Right atrium auricular region (tissue), 2 donors: ENCODE measurements at regions not wholly inside any gene's neighbourhood (a gene's known extent, or its start where the extent isn't known, plus 50 kb on each side); places are given as distances from the start of the nearest gene placed in this dataset.

Experiments
- DNase-seq: peaks from one replicate; pipeline ENCODE4 v3.0.0-alpha.2; 2019; ENCODE audit warnings: low spot score
- H3K27ac ChIP-seq, 2 donors: fragments of 200-600 bp; sonication (generic); 1 replicate in 1 of 2; 2 replicates in 1 of 2; pipeline ENCODE4 v1.5.1; 2016 to 2019
- H3K27me3 ChIP-seq, 2 donors: fragments of 200-600 bp; sonication (generic); one replicate each; pipeline versions ENCODE4 v1.5.1 to v1.6.0; 2017 to 2019
- H3K36me3 ChIP-seq: fragments of 200-600 bp; sonication (generic); one replicate; pipeline ENCODE4 v1.5.1; 2016
- H3K4me1 ChIP-seq, 2 donors: fragments of 200-600 bp; sonication (generic); one replicate each; pipeline versions ENCODE4 v1.5.1 to v1.6.0; 2017 to 2019
- H3K4me3 ChIP-seq, 2 donors: fragments of 200-600 bp; sonication (generic); 1 replicate in 1 of 2; 2 replicates in 1 of 2; pipeline ENCODE4 v1.5.1; 2017 to 2019; ENCODE audit warnings: mild to moderate bottlenecking in 1 of 2, moderate library complexity in 1 of 2
- H3K9me3 ChIP-seq, 2 donors: fragments of 200-600 bp; sonication (generic); one replicate each; pipeline ENCODE4 v1.5.1; 2019
- CTCF ChIP-seq, 2 donors: fragments of 200-600 bp; sonication (generic); IDR thresholded peaks; one replicate each; pipeline ENCODE4 v1.5.1; 2019; ENCODE audit warnings: antibody characterized with exemption in 2 of 2

GRCh38 chr13:40381935-40382764 is 284.3 kb downstream of the FOXO1 start:
- no peak overlapping the region for H3K4me3 ChIP-seq
- H3K27me3 ChIP-seq: no peaks in the 10 kb centered on the region
- H3K9me3 ChIP-seq: no peaks in the 10 kb centered on the region
- H3K4me1 ChIP-seq: no peaks in the 10 kb centered on the region
- no peak for TF ChIP-seq CTCF (IDR thresholded peaks at IDR 0.05)
- DNase-seq: no peak
- H3K27ac ChIP-seq: no peak overlapping the region
- no peaks in the 10 kb centered on the region for H3K36me3 ChIP-seq

- Histone ChIP-seq H3K36me3 (no peaks in the 10 kb centered on the region), H3K9me3 (no peaks in the 10 kb centered on the region), H3K4me3 (no peak overlapping the region), H3K27me3 (no peaks in the 10 kb centered on the region), H3K27ac (no peak overlapping the region), H3K4me1 (no peaks in the 10 kb centered on the region)
- TF ChIP-seq CTCF (IDR thresholded peaks at IDR 0.05): no peak
- no peak for DNase-seq
Measured at GRCh38 chr13:40383132-40383531, 283.3 kb downstream of the FOXO1 start.

GRCh38 chr13:40383885-40384284 is 282.6 kb downstream of the FOXO1 start:
- H3K4me1 ChIP-seq: no peaks in the 10 kb centered on the region
- H3K27me3 ChIP-seq: no peaks in the 10 kb centered on the region
- no peak for TF ChIP-seq CTCF (IDR thresholded peaks at IDR 0.05)
- H3K9me3 ChIP-seq: no peaks in the 10 kb centered on the region
- no peaks in the 10 kb centered on the region for H3K36me3 ChIP-seq
- DNase-seq: no peak
- no peak overlapping the region for H3K27ac ChIP-seq
- H3K4me3 ChIP-seq: no peak overlapping the region

- TF ChIP-seq CTCF (IDR thresholded peaks at IDR 0.05): no peak
- H3K4me3 ChIP-seq: no peak overlapping the region
- no peaks in the 10 kb centered on the region for H3K36me3 ChIP-seq
- no peak overlapping the region for H3K27ac ChIP-seq
- no peaks in the 10 kb centered on the region for H3K27me3 ChIP-seq
- no peaks in the 10 kb centered on the region for H3K4me1 ChIP-seq
- no peak for DNase-seq
- no peaks in the 10 kb centered on the region for H3K9me3 ChIP-seq
Measured at GRCh38 chr13:40384976-40385857, 281.2 kb downstream of the FOXO1 start.

- Histone ChIP-seq H3K9me3 (no peaks in the 10 kb centered on the region), H3K4me3 (no peak overlapping the region), H3K36me3 (no peaks in the 10 kb centered on the region), H3K4me1 (no peaks in the 10 kb centered on the region), H3K27ac (no peak overlapping the region), H3K27me3 (no peaks in the 10 kb centered on the region)
- DNase-seq: no peak
- TF ChIP-seq CTCF (IDR thresholded peaks at IDR 0.05): no peak
Measured at GRCh38 chr13:40385858-40386180, 280.6 kb downstream of the FOXO1 start.
